HG03439 (cell line): ENCODE measurements at regions not wholly inside any gene's neighbourhood (a gene's known extent, or its start where the extent isn't known, plus 50 kb on each side); places are given as distances from the start of the nearest gene placed in this dataset.

Source experiments
- ATAC-seq: cut with Tn5 transposase; IDR thresholded peaks from one replicate; pipeline ENCODE4 v1.9.1; 2021; ENCODE audit warnings: mild to moderate bottlenecking, moderate library complexity; ENCODE audit not compliant: unreplicated experiment

DNA sequence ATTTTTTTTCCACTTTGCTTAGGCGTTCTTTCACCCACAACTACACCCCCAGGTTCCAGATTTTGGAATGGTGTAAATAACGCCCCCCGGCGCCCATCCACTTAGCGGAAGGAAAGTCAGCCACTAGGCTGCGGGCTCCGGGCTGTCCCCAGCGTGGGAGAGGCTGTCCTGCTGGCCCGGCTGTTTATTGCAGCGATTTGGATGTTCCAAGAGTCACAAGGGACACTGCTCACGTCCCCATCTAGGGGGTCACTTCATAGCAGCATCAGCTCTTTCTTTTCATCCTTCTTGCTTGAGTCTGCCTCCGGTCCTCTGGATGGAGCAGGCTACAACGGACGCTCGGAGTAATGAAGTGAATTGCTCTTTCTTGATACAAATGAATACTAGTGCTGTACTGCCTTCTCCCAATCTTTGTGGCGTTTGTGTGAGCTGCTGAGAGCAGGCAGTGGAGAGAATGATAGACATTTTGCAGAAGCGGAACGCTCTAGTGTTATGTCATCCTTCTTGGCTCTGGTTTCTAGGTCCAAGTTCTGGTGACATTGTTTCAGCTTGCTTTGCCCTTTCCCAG lies 50.7 kb upstream of the PAIP2B start:
- ATAC-seq, result no peak

DNA sequence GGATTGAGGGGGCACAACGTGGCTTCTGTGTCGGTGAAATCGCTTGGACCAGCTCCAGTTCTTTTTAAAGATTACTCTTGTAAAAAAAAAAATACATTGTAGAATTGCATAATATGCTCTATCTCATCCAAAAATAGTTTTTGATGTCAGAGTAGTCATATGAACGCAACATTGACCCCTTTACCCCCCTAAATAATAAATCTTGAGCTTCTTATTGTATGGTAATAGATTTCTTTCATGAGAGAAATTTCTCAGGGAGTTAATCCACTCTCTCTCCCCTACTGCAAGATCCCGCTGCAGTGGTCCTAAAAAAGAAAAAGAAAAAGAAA lies 50.2 kb upstream of the PAIP2B start:
- no peak for ATAC-seq

DNA sequence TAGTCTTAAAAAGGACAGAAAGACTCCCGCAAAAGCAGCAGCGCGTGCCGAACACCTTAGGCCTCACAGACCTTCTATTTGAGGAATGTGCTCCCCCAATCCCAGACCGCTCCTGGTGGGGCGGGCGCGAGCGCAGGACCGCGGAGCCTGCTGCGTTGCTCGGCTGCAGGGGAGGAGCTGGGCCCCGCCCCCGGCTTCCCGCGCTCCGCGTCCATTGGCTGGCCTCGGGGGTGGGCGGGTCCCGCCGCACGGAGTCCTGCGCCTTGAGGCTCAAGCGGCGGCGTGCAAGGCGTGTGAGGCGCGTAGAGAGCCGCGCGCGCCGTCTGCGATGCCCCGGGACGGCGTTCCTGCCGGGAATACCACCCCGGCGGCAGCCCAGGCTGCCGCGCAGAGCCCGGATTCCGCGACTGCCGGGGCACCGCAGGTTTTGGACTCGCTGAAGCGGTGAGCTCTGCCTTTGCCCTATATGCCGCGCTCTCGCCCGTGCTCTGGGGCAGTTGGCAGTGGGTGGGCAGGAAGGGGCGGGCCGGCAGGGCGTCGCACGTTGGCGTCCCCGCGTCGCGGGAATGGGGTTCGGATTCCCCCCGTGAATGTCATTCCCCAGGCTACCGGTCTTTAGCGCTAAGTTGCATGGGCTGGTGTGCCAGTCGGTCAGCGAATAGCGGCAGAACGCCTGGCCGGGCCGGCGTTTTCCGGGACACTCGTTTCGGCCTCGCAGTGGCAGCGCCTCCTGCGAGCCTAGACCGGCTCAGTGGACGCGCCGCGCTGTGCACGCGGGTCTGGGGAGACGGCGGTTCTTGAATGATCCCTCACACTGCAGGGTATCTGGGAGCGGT lies 49.6 kb upstream of the PAIP2B start:
- ATAC-seq, result peak; percentile 98
